ENCODE measurements at regions not wholly inside any gene's neighbourhood (a gene's known extent, or its start where the extent isn't known, plus 50 kb on each side); places are given as distances from the start of the nearest gene placed in this dataset.

- TF ChIP-seq EZH2 (IDR thresholded peaks at IDR 0.05; ENCODE audit: insufficient read depth, low read length) (no peak), CTCF (IDR thresholded peaks at IDR 0.05; ENCODE audit: insufficient read depth, low read depth, low read length) (no peak)
These were observed 357.3 kb downstream of the FOXA2 start for GRCh38 chr20:22226849-22227700.

Data from astrocyte (in vitro differentiated cells and primary cell).